CD14-positive monocyte (primary cell): ENCODE measurements at regions not wholly inside any gene's neighbourhood (a gene's known extent, or its start where the extent isn't known, plus 50 kb on each side); places are given as distances from the start of the nearest gene placed in this dataset.

ENCODE experiments used
- DNase-seq, 3 donors: peaks; one replicate each; pipeline ENCODE4 v3.0.0-alpha.2; 2011 to 2022
- H2AFZ ChIP-seq: 2 replicates; pipeline ENCODE4 v1.6.0; 2012; ENCODE audit warnings: mild to moderate bottlenecking, low read depth, low read length, inconsistent platforms; ENCODE audit not compliant: insufficient read depth, poor library complexity, severe bottlenecking
- H3K27ac ChIP-seq, 2 donors: 1 replicate in 1 of 2; 2 replicates in 1 of 2; pipeline ENCODE4 v1.5.1; 2012 to 2013; ENCODE audit warnings: low read length in 2 of 2, control low read depth in 1 of 2, inconsistent platforms in 1 of 2, low read depth in 1 of 2, mild to moderate bottlenecking in 1 of 2
- H3K27me3 ChIP-seq, 2 donors: one replicate each; pipeline versions ENCODE4 v1.6.0 to v1.6.1; 2011 to 2013; ENCODE audit warnings: low read length in 2 of 2; ENCODE audit not compliant: control insufficient read depth in 2 of 2, insufficient read depth in 2 of 2
- H3K36me3 ChIP-seq, 2 donors: replicated peaks in 1 of 2; 1 replicate in 1 of 2; 2 replicates in 1 of 2; pipeline versions ENCODE4 v1.5.1 to v1.6.1; 2012 to 2013; ENCODE audit warnings: low read length in 2 of 2, control low read depth in 1 of 2, inconsistent platforms in 1 of 2, mild to moderate bottlenecking in 1 of 2; ENCODE audit not compliant: insufficient read depth in 2 of 2, control insufficient read depth in 1 of 2
- H3K4me1 ChIP-seq, 2 donors: 1 replicate in 1 of 2; 2 replicates in 1 of 2; pipeline versions ENCODE4 v1.5.1 to v1.6.1; 2012 to 2013; ENCODE audit warnings: low read length in 2 of 2, control low read depth in 1 of 2, inconsistent platforms in 1 of 2, mild to moderate bottlenecking in 1 of 2, moderate library complexity in 1 of 2; ENCODE audit not compliant: insufficient read depth in 2 of 2, control insufficient read depth in 1 of 2
- H3K4me2 ChIP-seq: replicated peaks from 2 replicates; pipeline ENCODE3; 2012; ENCODE audit warnings: low read length, moderate library complexity, mild to moderate bottlenecking; ENCODE audit not compliant: poor library complexity, severe bottlenecking; ENCODE audit errors: extremely low read depth
- H3K4me3 ChIP-seq, 3 experiments: fragments of 200-600 bp in 1 of 3; sonication (generic) in 1 of 3; replicated peaks in 1 of 3; 1 replicate in 2 of 3; 2 replicates in 1 of 3; pipeline ENCODE4 v1.5.1; 2011 to 2013; ENCODE audit warnings: low read length in 3 of 3, mild to moderate bottlenecking in 3 of 3, control low read depth in 2 of 3, low read depth in 2 of 3, inconsistent platforms in 1 of 3, moderate library complexity in 1 of 3
- H3K79me2 ChIP-seq: 2 replicates; pipeline ENCODE4 v1.6.0; 2012; ENCODE audit warnings: mild to moderate bottlenecking, control low read depth, inconsistent platforms, low read length, moderate library complexity; ENCODE audit not compliant: insufficient read depth
- H3K9ac ChIP-seq: 2 replicates; pipeline ENCODE4 v1.6.0; 2017; ENCODE audit warnings: low read length, mild to moderate bottlenecking; ENCODE audit not compliant: insufficient read depth, poor library complexity, severe bottlenecking
- H3K9me3 ChIP-seq, 2 donors: replicated peaks in 1 of 2; 1 replicate in 1 of 2; 2 replicates in 1 of 2; pipeline versions ENCODE4 v1.5.1 to v1.6.1; 2012 to 2013; ENCODE audit warnings: low read length in 2 of 2, control low read depth in 1 of 2; ENCODE audit not compliant: control insufficient read depth in 1 of 2, insufficient read depth in 1 of 2
- H4K20me1 ChIP-seq: 2 replicates; pipeline ENCODE4 v1.6.0; 2012; ENCODE audit warnings: mild to moderate bottlenecking, low read length, control low read depth, moderate library complexity; ENCODE audit not compliant: insufficient read depth
- H3K27ac Mint-ChIP-seq, 7 donors: one replicate each; pipeline ENCODE4 v1.8.0; 2020; ENCODE audit warnings: mild to moderate bottlenecking in 7 of 7, mixed read lengths in 7 of 7, moderate library complexity in 6 of 7, inconsistent platforms in 2 of 7
- H3K27me3 Mint-ChIP-seq, 3 donors: one replicate each; pipeline ENCODE4 v1.8.0; 2021 to 2022; ENCODE audit warnings: low read depth in 3 of 3, mild to moderate bottlenecking in 3 of 3, mixed read lengths in 3 of 3, moderate library complexity in 3 of 3, inconsistent platforms in 1 of 3
- H3K36me3 Mint-ChIP-seq, 2 donors: one replicate each; pipeline ENCODE4 v1.8.0; 2020; ENCODE audit warnings: mixed read lengths in 2 of 2, inconsistent platforms in 1 of 2, mild to moderate bottlenecking in 1 of 2
- H3K4me1 Mint-ChIP-seq: one replicate; pipeline ENCODE4 v1.8.0; 2020; ENCODE audit warnings: mild to moderate bottlenecking, mixed read lengths
- H3K4me3 Mint-ChIP-seq, 2 donors: one replicate each; pipeline ENCODE4 v1.8.0; 2020; ENCODE audit warnings: mild to moderate bottlenecking in 2 of 2, mixed read lengths in 2 of 2, moderate library complexity in 1 of 2
- H3K9me3 Mint-ChIP-seq, 7 donors: one replicate each; pipeline ENCODE4 v1.8.0; 2020 to 2022; ENCODE audit warnings: mixed read lengths in 7 of 7, mild to moderate bottlenecking in 6 of 7, moderate library complexity in 6 of 7, inconsistent platforms in 2 of 7
- CTCF ChIP-seq: fragments of 200-600 bp; IDR thresholded peaks from one replicate; pipeline ENCODE4 v1.8.0; 2022; ENCODE audit warnings: antibody characterized with exemption, mild to moderate bottlenecking
- WGBS: methylation state at CpG from one replicate; pipeline ENCODE4 v1.1.5; 2013; ENCODE audit warnings: missing lambda C conversion rate; ENCODE audit not compliant: insufficient coverage; 5-methylcytosine and 5-hydroxymethylcytosine counted together
- intact Hi-C, 2 donors: fragments of 100-400 bp; cut with micrococcal nuclease; formaldehyde crosslinking; loops; one replicate each; pipeline versions ENCODE4 v1.15.0 to v1.15.1; 2023

- Histone ChIP-seq H3K4me1 (no peaks in the 10 kb centered on the region), H4K20me1 (no peaks in the 10 kb centered on the region), H3K4me3 (no peak overlapping the region), H3K27me3 (no peaks in the 10 kb centered on the region), H3K9me3 (no peaks in the 10 kb centered on the region), H2AFZ (no peak overlapping the region), H3K79me2 (no peaks in the 10 kb centered on the region), H3K4me2 (no peak overlapping the region), H3K9ac (no peak overlapping the region), H3K36me3 (no peaks in the 10 kb centered on the region), H3K27ac (no peak overlapping the region)
- no peak for DNase-seq
- Mint-ChIP-seq H3K27ac (no peak overlapping the region), H3K9me3 (no peaks in the 10 kb centered on the region), H3K4me3 (no peak overlapping the region), H3K27me3 (peaks cover 0 to 4% (median 3%) of the 10 kb centered on the region in 3 donors), H3K4me1 (no peaks in the 10 kb centered on the region), H3K36me3 (no peaks in the 10 kb centered on the region)
- no peak for TF ChIP-seq CTCF
- 88% methylated on average over 8 of the region's 15 CpGs for WGBS
- intact Hi-C loops: no loop called here
Measured at GRCh38 chr10:128623776-128624175, 497.6 kb upstream of the MKI67 start.

- no peak overlapping the region for H3K4me3 Mint-ChIP-seq
Measured at GRCh38 chr10:128624656-128625530, 498.7 kb upstream of the MKI67 start.

More at GRCh38 chr10:128624656-128625530, 498.7 kb upstream of the MKI67 start:
- H3K27me3 ChIP-seq: no peaks in the 10 kb centered on the region
- H3K4me1 Mint-ChIP-seq: no peaks in the 10 kb centered on the region
- H2AFZ ChIP-seq: no peak overlapping the region
- no peak overlapping the region for H3K27ac Mint-ChIP-seq
- H3K4me2 ChIP-seq: no peak overlapping the region
- no peak overlapping the region for H3K27ac ChIP-seq
- DNase-seq: no peak
- 92% methylated on average over 13 of the region's 18 CpGs for WGBS
- H3K9me3 ChIP-seq: no peaks in the 10 kb centered on the region
- no peaks in the 10 kb centered on the region for H3K79me2 ChIP-seq
- intact Hi-C loops: no loop called here
- H3K9ac ChIP-seq: no peak overlapping the region
- no peaks in the 10 kb centered on the region for H3K9me3 Mint-ChIP-seq
- H3K36me3 ChIP-seq: no peaks in the 10 kb centered on the region
- H3K36me3 Mint-ChIP-seq: no peaks in the 10 kb centered on the region
- no peaks in the 10 kb centered on the region for H4K20me1 ChIP-seq
- no peak overlapping the region for H3K4me3 ChIP-seq
- peaks cover 0 to 4% (median 3%) of the 10 kb centered on the region in 3 donors for H3K27me3 Mint-ChIP-seq
- no peaks in the 10 kb centered on the region for H3K4me1 ChIP-seq
- TF ChIP-seq CTCF: no peak
